HG03575 (cell line): ENCODE measurements at regions not wholly inside any gene's neighbourhood (a gene's known extent, or its start where the extent isn't known, plus 50 kb on each side); places are given as distances from the start of the nearest gene placed in this dataset.

Experiments used
- ATAC-seq: cut with Tn5 transposase; IDR thresholded peaks from one replicate; pipeline ENCODE4 v1.9.1; 2021; ENCODE audit not compliant: unreplicated experiment, insufficient number of reproducible peaks, low FRiP score; ENCODE audit errors: extremely low read depth

- ATAC-seq: no peak
Measured at GRCh38 chr2:81263989-81264388, 959.4 kb upstream of the LRRTM1 start.

GRCh38 chr2:81260320-81260719 lies 955.8 kb upstream of the LRRTM1 start:
- no peak for ATAC-seq

DNA sequence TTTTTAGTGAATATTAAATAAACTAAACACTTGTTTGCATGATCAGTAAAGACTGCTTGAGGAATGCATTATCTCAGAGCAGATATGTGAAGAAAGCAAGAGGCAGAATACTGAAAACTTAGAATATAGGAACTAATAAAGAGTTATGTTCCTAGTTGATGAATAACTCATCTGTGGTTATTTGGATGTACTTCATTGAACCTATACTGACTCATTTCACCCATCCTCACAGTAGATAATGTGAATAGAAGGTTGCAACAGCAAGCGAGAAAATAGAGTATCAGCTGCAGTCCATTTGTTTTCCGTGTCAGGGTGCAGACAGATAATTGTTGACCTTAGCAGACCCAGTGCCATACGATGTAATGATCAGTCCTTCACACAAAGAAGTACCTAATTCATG lies 945.7 kb upstream of the LRRTM1 start:
- no peak for ATAC-seq

- no peak for ATAC-seq
Measured at GRCh38 chr2:81249152-81249551, 944.6 kb upstream of the LRRTM1 start.

GRCh38 chr2:81247648-81248047 lies 943.1 kb upstream of the LRRTM1 start:
- ATAC-seq: no peak

DNA sequence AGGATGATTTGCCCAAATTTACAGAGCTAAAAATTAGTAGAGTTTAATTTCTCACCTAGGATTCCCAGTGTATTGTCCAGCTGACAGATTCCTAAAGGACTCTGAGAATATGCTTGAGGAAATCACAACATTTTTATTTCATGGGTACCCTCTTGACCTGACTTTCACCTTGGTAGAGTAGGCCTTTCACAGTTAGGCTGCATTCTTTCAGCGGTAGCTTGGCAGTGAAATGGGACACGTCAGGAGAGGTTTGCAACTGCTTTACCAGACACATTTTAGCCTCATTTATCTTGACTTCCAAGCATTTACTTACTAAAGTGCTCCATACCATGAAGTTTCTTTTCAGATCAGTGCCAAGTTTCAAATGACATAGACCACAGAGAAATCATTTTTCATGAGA lies 937.9 kb upstream of the LRRTM1 start:
- ATAC-seq: no peak

GRCh38 chr2:81238462-81238861 lies 933.9 kb upstream of the LRRTM1 start:
- ATAC-seq: no peak

GRCh38 chr2:81235601-81236000 lies 931.0 kb upstream of the LRRTM1 start:
- no peak for ATAC-seq

DNA sequence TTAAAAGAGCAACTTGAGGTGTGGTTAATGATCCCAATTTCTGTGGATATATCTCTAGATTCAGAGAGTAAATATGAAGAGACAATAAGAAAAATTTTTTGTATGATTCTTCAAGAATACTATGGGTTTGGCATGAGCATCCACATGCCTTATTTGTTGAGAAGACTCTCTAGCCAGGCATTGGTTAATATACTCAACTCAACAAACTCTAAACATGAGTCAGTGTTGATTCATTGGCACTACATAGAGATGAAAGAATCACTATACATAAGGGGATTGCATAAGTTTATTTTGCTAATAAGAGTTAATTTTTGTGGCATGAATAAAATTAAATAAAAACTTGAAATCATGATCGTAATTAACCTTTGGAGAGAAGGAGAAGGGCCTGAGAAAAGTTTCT lies 930.2 kb upstream of the LRRTM1 start:
- ATAC-seq: no peak

GRCh38 chr2:81225756-81226155 lies 921.2 kb upstream of the LRRTM1 start:
- no peak for ATAC-seq

- ATAC-seq: no peak
Measured at GRCh38 chr2:81213598-81213997, 909.0 kb upstream of the LRRTM1 start.

GRCh38 chr2:81206216-81206615 lies 901.7 kb upstream of the LRRTM1 start:
- no peak for ATAC-seq

DNA sequence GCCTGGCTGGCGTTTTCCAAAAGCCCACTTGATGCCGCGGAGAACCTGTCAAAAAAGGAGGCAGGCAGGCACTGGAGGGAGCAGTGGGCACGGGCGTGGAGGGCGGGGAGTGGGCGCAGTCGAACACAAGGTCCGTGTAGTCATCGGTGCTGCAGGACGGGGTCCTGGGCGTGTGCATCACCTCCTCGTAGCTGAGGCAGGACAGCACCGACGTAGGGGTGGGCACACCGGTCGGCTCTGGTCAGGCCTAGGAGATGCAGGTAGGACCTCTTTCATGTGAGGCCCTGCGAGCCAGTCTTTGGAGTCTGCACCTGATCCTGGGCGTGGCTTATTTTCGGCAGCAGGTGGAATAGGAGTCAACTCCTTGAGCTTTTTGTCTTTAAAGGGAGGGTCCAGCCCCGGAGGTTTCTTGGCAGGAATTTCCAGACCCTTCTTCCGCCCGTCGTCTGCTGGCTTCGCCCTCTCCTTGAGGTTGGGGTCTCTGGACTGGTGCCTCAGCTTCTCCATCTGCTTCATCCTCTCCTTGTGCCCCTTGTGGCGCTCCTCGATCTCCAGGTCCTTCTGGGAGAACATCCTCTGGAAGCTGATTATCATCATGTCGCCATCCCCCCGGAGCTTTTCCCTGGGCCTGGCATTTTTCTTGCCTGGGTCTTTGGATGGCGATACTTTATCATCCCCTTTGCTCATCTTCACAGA lies 892.5 kb upstream of the LRRTM1 start:
- ATAC-seq: no peak

DNA sequence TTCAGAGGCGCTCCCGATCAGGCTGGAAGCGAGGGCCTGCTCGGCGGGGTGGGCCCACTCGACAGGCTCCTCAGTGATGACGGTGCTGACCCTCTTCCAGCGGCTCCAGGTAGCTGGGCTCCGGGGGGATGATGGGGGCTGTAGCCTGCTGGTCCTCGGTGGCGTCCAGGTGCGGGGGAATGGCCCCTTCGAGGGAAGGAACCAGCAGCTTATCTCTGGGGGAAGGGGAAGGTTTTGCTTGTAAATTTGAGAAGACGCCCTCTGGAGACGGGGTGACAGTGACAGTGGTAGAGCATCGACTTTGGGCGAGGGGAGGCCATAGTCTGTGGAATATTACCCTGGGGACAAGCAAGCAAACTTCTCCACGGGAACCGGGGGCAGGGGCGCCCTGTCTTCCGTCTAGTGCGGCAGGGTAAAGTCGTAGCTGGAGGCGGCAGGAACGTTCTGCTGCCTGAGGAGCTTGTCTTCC lies 891.9 kb upstream of the LRRTM1 start:
- no peak for ATAC-seq

DNA sequence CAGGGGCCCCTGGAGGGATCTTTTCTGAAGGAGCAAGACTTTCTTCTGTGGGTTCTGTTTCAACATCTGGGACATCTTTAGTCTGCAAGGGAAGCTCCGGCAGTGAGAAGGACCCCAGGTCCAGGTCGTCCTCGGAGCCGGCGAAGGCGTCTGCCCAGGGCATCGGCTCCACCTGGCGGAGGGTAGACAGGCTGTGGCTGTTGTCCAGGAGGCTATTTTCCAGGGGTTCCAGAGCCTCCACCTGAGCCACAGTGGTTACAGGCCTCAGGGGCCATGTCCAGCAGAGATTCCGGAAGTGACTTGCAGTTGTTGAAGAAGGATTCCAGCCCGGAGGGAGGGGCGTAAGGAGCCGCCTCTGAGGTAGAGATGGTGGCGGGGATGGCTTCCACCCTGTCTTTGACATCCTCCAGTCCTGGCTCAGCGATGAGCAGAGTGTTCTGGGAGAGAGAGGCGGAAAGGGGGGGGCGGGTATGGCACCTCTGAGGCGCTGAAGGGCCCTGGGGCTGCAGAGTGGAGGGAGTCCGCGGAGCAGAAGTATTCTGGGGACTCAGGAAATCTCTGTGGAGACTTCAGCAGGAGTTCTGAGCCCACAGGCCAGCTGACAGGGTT lies 891.3 kb upstream of the LRRTM1 start:
- ATAC-seq: no peak

GRCh38 chr2:81195017-81195773 lies 890.6 kb upstream of the LRRTM1 start:
- ATAC-seq: no peak

- ATAC-seq: no peak
Measured at GRCh38 chr2:81194581-81194980, 890.0 kb upstream of the LRRTM1 start.

- ATAC-seq: no peak
Measured at GRCh38 chr2:81194176-81194575, 889.6 kb upstream of the LRRTM1 start.

DNA sequence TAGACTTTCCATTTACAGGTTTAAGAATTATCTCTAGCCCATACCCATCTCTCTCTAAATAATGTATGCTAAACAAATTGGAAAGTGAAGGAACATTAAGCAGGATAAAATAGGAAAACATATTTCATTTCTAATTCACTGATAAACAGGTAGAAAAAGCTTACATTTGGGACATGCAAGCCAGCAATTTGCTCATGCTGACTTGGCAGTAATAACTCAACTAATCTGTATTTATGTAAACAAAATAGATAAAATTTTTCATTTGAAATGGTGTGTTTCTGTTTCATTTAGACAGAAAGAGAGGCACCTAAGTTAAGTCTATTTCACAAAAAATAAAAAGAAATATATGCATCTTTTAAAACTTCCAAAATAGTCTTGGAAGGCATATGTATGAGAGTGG lies 877.3 kb upstream of the LRRTM1 start:
- ATAC-seq: no peak

- ATAC-seq: no peak
Measured at GRCh38 chr2:81171447-81171846, 866.9 kb upstream of the LRRTM1 start.
